GM18867 (cell line): ENCODE measurements at regions not wholly inside any gene's neighbourhood (a gene's known extent, or its start where the extent isn't known, plus 50 kb on each side); places are given as distances from the start of the nearest gene placed in this dataset.
A peak's percentile ranks its signal among the peaks of the same experiment; 100 is the strongest.

Experiments
- ATAC-seq: cut with Tn5 transposase; IDR thresholded peaks from one replicate; pipeline ENCODE4 v1.9.1; 2021; ENCODE audit warnings: mild to moderate bottlenecking, moderate library complexity; ENCODE audit not compliant: unreplicated experiment

- ATAC-seq: no peak
Observed at GRCh38 chr6:47118611-47119010, 76.5 kb upstream of the ADGRF1 start.

- no peak for ATAC-seq
Observed at GRCh38 chr6:47117314-47117713, 75.2 kb upstream of the ADGRF1 start.

- no peak for ATAC-seq
Observed at GRCh38 chr6:47116606-47117005, 74.5 kb upstream of the ADGRF1 start.

- ATAC-seq: no peak
Observed at GRCh38 chr6:47116086-47116485, 74.0 kb upstream of the ADGRF1 start.

- no peak for ATAC-seq
Observed at GRCh38 chr6:47114460-47114859, 72.3 kb upstream of the ADGRF1 start.

GRCh38 chr6:47112317-47112716 lies 70.2 kb upstream of the ADGRF1 start:
- no peak for ATAC-seq

- ATAC-seq: no peak
Observed at GRCh38 chr6:47111685-47112084, 69.6 kb upstream of the ADGRF1 start.

GRCh38 chr6:47109281-47109680 lies 67.1 kb upstream of the ADGRF1 start:
- no peak for ATAC-seq

GRCh38 chr6:47106721-47107197 lies 64.6 kb upstream of the ADGRF1 start:
- no peak for ATAC-seq

GRCh38 chr6:47106216-47106615 lies 64.1 kb upstream of the ADGRF1 start:
- ATAC-seq: no peak

- ATAC-seq: no peak
Observed at GRCh38 chr6:47105469-47106178, 63.5 kb upstream of the ADGRF1 start.

GRCh38 chr6:47103931-47104330 lies 61.8 kb upstream of the ADGRF1 start:
- ATAC-seq: no peak

GRCh38 chr6:47102331-47102730 lies 60.2 kb upstream of the ADGRF1 start:
- ATAC-seq: no peak

GRCh38 chr6:47098570-47098993 lies 56.5 kb upstream of the ADGRF1 start:
- ATAC-seq: no peak

- ATAC-seq: peak; percentile 98
Observed at GRCh38 chr6:47097092-47097945, 55.2 kb upstream of the ADGRF1 start.

- ATAC-seq: no peak
Observed at GRCh38 chr6:47096211-47096895, 54.2 kb upstream of the ADGRF1 start.

- no peak for ATAC-seq
Observed at GRCh38 chr6:47094241-47094925, 52.3 kb upstream of the ADGRF1 start.

- ATAC-seq: no peak
Observed at GRCh38 chr6:47093169-47093568, 51.0 kb upstream of the ADGRF1 start.

- ATAC-seq: no peak
Observed at GRCh38 chr6:47091886-47092668, 49.9 kb upstream of the ADGRF1 start.
